ENCODE measurements at regions not wholly inside any gene's neighbourhood (a gene's known extent, or its start where the extent isn't known, plus 50 kb on each side); places are given as distances from the start of the nearest gene placed in this dataset.

GRCh38 chr11:24132471-24132870 lies 364.4 kb upstream of the LUZP2 start:
- no peak for DNase-seq
- Histone ChIP-seq H3K9me3 (no peaks in the 10 kb centered on the region), H3K36me3 (no peaks in the 10 kb centered on the region), H3K4me1 (no peaks in the 10 kb centered on the region), H3K27me3 (no peaks in the 10 kb centered on the region), H3K27ac (no peak overlapping the region), H3K4me3 (no peak overlapping the region)
- WGBS, 5 donors: 72 to 89% (median 82%) methylated on average over 1 of the region's 1 CpG
- intact Hi-C loops (cut with DNase I; ENCODE audit: low total_unique reads): no loop called here
- no peak for TF ChIP-seq EP300 (IDR thresholded peaks at IDR 0.05)
- TF ChIP-seq CTCF (IDR thresholded peaks at IDR 0.05): no peak
- TF ChIP-seq POLR2A (IDR thresholded peaks at IDR 0.05): no peak
- TF ChIP-seq POLR2AphosphoS5 (IDR thresholded peaks at IDR 0.05): no peak

- H3K9me3 ChIP-seq: no peaks in the 10 kb centered on the region
- H3K27ac ChIP-seq: no peak overlapping the region
- H3K4me1 ChIP-seq: no peaks in the 10 kb centered on the region
- TF ChIP-seq CTCF (IDR thresholded peaks at IDR 0.05) (no peak), EP300 (IDR thresholded peaks at IDR 0.05) (no peak), POLR2A (IDR thresholded peaks at IDR 0.05) (no peak), POLR2AphosphoS5 (IDR thresholded peaks at IDR 0.05) (no peak)
- no peak overlapping the region for H3K4me3 ChIP-seq
- no peak for DNase-seq
- no peaks in the 10 kb centered on the region for H3K27me3 ChIP-seq
- intact Hi-C loops (cut with DNase I; ENCODE audit: low total_unique reads): no loop called here
- H3K36me3 ChIP-seq: no peaks in the 10 kb centered on the region
Measured at GRCh38 chr11:24134879-24135589, 361.8 kb upstream of the LUZP2 start.

GRCh38 chr11:24142062-24142461 lies 354.8 kb upstream of the LUZP2 start:
- intact Hi-C loops (cut with DNase I; ENCODE audit: low total_unique reads): no loop called here
- no peak overlapping the region for H3K4me3 ChIP-seq
- 66 to 74% (median 73%) methylated on average over 4 of the region's 4 CpGs for WGBS, 5 donors
- no peaks in the 10 kb centered on the region for H3K4me1 ChIP-seq
- no peaks in the 10 kb centered on the region for H3K27me3 ChIP-seq
- H3K9me3 ChIP-seq: no peaks in the 10 kb centered on the region
- H3K27ac ChIP-seq: no peak overlapping the region
- H3K36me3 ChIP-seq: no peaks in the 10 kb centered on the region
- no peak for DNase-seq
- TF ChIP-seq EP300 (IDR thresholded peaks at IDR 0.05) (no peak), POLR2AphosphoS5 (IDR thresholded peaks at IDR 0.05) (no peak), CTCF (IDR thresholded peaks at IDR 0.05) (no peak), POLR2A (IDR thresholded peaks at IDR 0.05) (no peak)

- Histone ChIP-seq H3K4me1 (no peaks in the 10 kb centered on the region), H3K27me3 (no peaks in the 10 kb centered on the region), H3K27ac (no peak overlapping the region), H3K36me3 (no peaks in the 10 kb centered on the region), H3K9me3 (no peaks in the 10 kb centered on the region), H3K4me3 (no peak overlapping the region)
- intact Hi-C loops (cut with DNase I; ENCODE audit: low total_unique reads): no loop called here
- 60 to 71% (median 67%) methylated on average over 5 of the region's 5 CpGs for WGBS, 5 donors
- DNase-seq: no peak
- TF ChIP-seq EP300 (IDR thresholded peaks at IDR 0.05): no peak
Measured at GRCh38 chr11:24145411-24145810, 351.4 kb upstream of the LUZP2 start.

GRCh38 chr11:24153337-24153736 lies 343.5 kb upstream of the LUZP2 start:
- Histone ChIP-seq H3K27me3 (no peaks in the 10 kb centered on the region), H3K9me3 (no peaks in the 10 kb centered on the region)
- WGBS, 5 donors: 88 to 94% (median 89%) methylated on average over 1 of the region's 1 CpG

More at GRCh38 chr11:24153337-24153736, 343.5 kb upstream of the LUZP2 start:
- Histone ChIP-seq H3K27ac (no peak overlapping the region), H3K36me3 (no peaks in the 10 kb centered on the region), H3K4me3 (no peak overlapping the region), H3K4me1 (no peaks in the 10 kb centered on the region)
- no peak for DNase-seq
- no peak for TF ChIP-seq POLR2A (IDR thresholded peaks at IDR 0.05)
- TF ChIP-seq EP300 (IDR thresholded peaks at IDR 0.05): no peak
- no peak for TF ChIP-seq POLR2AphosphoS5 (IDR thresholded peaks at IDR 0.05)
- no peak for TF ChIP-seq CTCF (IDR thresholded peaks at IDR 0.05)
- intact Hi-C loops (cut with DNase I; ENCODE audit: low total_unique reads): no loop called here

Measured in stomach (tissue), 8 donors.